ENCODE measurements at regions not wholly inside any gene's neighbourhood (a gene's known extent, or its start where the extent isn't known, plus 50 kb on each side); places are given as distances from the start of the nearest gene placed in this dataset.

DNA sequence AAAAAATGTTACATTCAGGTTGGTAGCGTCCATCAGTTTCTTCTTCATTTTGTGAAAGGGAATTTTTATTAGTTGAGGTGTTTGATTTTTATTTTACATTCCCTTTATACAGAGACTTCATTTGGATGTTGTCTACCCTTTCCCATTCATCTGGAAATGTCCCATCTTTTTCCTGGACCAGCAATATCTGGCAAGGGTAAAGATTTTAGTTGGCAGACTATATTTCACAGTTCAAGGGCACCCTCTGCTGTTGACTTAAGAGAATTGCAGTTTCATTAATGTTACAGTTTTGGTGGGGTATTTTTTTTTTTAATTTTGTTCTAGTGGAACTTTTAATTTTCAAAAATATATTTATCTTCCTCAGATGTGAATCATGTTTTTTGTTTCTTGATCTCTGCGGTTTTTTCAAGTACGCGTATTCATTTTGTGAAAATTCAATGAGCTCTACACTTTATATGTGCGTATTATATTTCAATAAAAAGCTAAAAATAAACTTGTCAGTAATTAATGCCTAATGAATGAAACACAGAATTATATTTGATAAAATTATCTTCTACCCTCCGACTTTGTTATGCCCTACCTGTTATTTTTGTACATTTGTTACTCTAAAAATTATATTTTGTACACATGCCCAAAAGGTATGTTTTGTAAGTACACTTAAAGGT lies 97.9 kb upstream of the KLF14 start:
- Histone ChIP-seq H2AFZ (ENCODE audit: low read depth, low read length) (no peak overlapping the region), H3K4me2 (ENCODE audit: insufficient read depth, low read length) (no peak overlapping the region), H3K9me3 (replicated peaks; ENCODE audit: control insufficient read depth, insufficient read depth, low read length) (no peaks in the 10 kb centered on the region), H3K4me3 (replicated peaks in 1 of 3; ENCODE audit: insufficient read depth in 1 of 3, low read depth in 1 of 3, low read length in 3 of 3) (no peak overlapping the region), H3K27ac (ENCODE audit: insufficient read depth, low read depth, low read length) (no peak overlapping the region), H4K20me1 (replicated peaks; ENCODE audit: control insufficient read depth, extremely low read depth, insufficient read depth, low read length) (no peaks in the 10 kb centered on the region), H3K9ac (replicated peaks; ENCODE audit: extremely low read depth, insufficient read depth, low read length) (no peak overlapping the region), H3K27me3 (ENCODE audit: control insufficient read depth in 2 of 2, insufficient read depth in 2 of 2, low read length in 2 of 2) (no peaks in the 10 kb centered on the region), H3K36me3 (ENCODE audit: control insufficient read depth in 2 of 2, extremely low read depth in 1 of 2, insufficient read depth in 2 of 2, low read length in 2 of 2) (no peaks in the 10 kb centered on the region), H3K4me1 (ENCODE audit: control insufficient read depth, extremely low read depth, insufficient read depth, low read length) (peaks cover 10% of the 10 kb centered on the region), H3K9me1 (replicated peaks; ENCODE audit: control insufficient read depth, extremely low read depth, insufficient read depth, low read length) (no peaks in the 10 kb centered on the region), H3K79me2 (ENCODE audit: control insufficient read depth, insufficient read depth, low read length) (no peaks in the 10 kb centered on the region)
- TF ChIP-seq EZH2 (IDR thresholded peaks at IDR 0.05; ENCODE audit: borderline replicate concordance, low read depth, low read length, severe bottlenecking) = no peak
- TF ChIP-seq MYC (IDR thresholded peaks at IDR 0.05; ENCODE audit: low read depth, low read length) = no peak
- TF ChIP-seq, protein P1, sequence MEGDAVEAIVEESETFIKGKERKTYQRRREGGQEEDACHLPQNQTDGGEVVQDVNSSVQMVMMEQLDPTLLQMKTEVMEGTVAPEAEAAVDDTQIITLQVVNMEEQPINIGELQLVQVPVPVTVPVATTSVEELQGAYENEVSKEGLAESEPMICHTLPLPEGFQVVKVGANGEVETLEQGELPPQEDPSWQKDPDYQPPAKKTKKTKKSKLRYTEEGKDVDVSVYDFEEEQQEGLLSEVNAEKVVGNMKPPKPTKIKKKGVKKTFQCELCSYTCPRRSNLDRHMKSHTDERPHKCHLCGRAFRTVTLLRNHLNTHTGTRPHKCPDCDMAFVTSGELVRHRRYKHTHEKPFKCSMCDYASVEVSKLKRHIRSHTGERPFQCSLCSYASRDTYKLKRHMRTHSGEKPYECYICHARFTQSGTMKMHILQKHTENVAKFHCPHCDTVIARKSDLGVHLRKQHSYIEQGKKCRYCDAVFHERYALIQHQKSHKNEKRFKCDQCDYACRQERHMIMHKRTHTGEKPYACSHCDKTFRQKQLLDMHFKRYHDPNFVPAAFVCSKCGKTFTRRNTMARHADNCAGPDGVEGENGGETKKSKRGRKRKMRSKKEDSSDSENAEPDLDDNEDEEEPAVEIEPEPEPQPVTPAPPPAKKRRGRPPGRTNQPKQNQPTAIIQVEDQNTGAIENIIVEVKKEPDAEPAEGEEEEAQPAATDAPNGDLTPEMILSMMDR (IDR thresholded peaks at IDR 0.05; ENCODE audit: extremely low read depth in 1 of 2, insufficient read depth in 1 of 2, low read depth in 1 of 2, low read length in 2 of 2) = peak; percentile 46 to 52
- intact Hi-C loops (cut with micrococcal nuclease) = loop anchor here (1.0 to 10.0 kb wide), 6 partner anchors 77 to 769 kb away; no protein-coding TSS in a partner anchor
- dilution Hi-C loops (cut with MboI; ENCODE audit: extremely low pct_ligation_motif_present, low sequenced_read_pairs) = no loop called here
- DNase-seq (ENCODE audit: low read depth, low spot score) (peak; percentile 35), FAIRE-seq (peak; percentile 65)
- ChIA-PET POLR2A (no interaction called here), CTCF (interaction anchor here (0.5 to 1.6 kb wide), 23 partner anchors 10 to 795 kb away, joined by 3 to 20 read pairs (median 5); no protein-coding TSS in a partner anchor)
- no TSS peak for BruUV-seq (replicated peaks)

DNA sequence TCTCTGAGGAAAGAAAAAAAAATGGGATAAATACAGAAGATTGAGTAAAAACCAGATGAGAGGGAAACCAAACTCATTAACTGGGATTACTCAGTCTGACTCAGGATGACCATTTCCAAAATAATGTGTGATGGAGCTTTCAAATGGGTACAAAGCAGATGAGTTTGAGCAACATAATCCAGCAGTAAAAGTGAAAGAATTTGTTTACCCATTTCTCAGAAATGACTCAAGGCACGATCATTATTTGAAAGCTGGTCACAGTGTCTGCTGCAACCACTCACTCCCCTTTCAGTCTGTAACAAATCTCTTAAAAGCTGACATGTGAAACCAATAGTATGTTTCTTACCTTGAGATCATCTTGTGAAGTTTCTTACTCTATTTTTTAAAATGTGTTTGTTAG lies 104.7 kb upstream of the KLF14 start:
- H2AFZ ChIP-seq (ENCODE audit: low read depth, low read length) = peak overlapping the region; percentile 66

More for the DNA sequence above, 104.7 kb upstream of the KLF14 start:
- BruUV-seq (replicated peaks) = no TSS peak
- H3K27ac ChIP-seq (ENCODE audit: insufficient read depth, low read depth, low read length) = peak overlapping the region; percentile 64
- POLR2A ChIA-PET = no interaction called here
- H3K79me2 ChIP-seq (ENCODE audit: control insufficient read depth, insufficient read depth, low read length) = no peaks in the 10 kb centered on the region
- dilution Hi-C loops (cut with MboI; ENCODE audit: extremely low pct_ligation_motif_present, low sequenced_read_pairs) (no loop called here), intact Hi-C loops (cut with micrococcal nuclease) (loop anchor here (5.0 to 10.0 kb wide), 4 partner anchors 84 to 594 kb away; no protein-coding TSS in a partner anchor)
- peaks cover 31% of the 10 kb centered on the region for H3K4me1 ChIP-seq (ENCODE audit: control insufficient read depth, extremely low read depth, insufficient read depth, low read length)
- peak; percentile 97 for FAIRE-seq
- CTCF ChIA-PET = interaction anchor here (0.8 kb wide), 1 partner anchor 53 kb away, joined by 3 read pairs; no protein-coding TSS in a partner anchor
- H3K4me2 ChIP-seq (ENCODE audit: insufficient read depth, low read length) = peak overlapping the region; percentile 54
- no peaks in the 10 kb centered on the region for H4K20me1 ChIP-seq (replicated peaks; ENCODE audit: control insufficient read depth, extremely low read depth, insufficient read depth, low read length)
- H3K9me3 ChIP-seq (replicated peaks; ENCODE audit: control insufficient read depth, insufficient read depth, low read length) = no peaks in the 10 kb centered on the region
- H3K9me1 ChIP-seq (replicated peaks; ENCODE audit: control insufficient read depth, extremely low read depth, insufficient read depth, low read length) = no peaks in the 10 kb centered on the region
- no peaks in the 10 kb centered on the region for H3K27me3 ChIP-seq (ENCODE audit: control insufficient read depth in 2 of 2, insufficient read depth in 2 of 2, low read length in 2 of 2)
- peak; percentile 62 for DNase-seq (ENCODE audit: low read depth, low spot score)
- no peaks in the 10 kb centered on the region for H3K36me3 ChIP-seq (ENCODE audit: control insufficient read depth in 2 of 2, extremely low read depth in 1 of 2, insufficient read depth in 2 of 2, low read length in 2 of 2)
- peak overlapping the region; percentile 52 for H3K9ac ChIP-seq (replicated peaks; ENCODE audit: extremely low read depth, insufficient read depth, low read length)
- no peak overlapping the region for H3K4me3 ChIP-seq (replicated peaks in 1 of 3; ENCODE audit: insufficient read depth in 1 of 3, low read depth in 1 of 3, low read length in 3 of 3)
- TF ChIP-seq JUN (IDR thresholded peaks at IDR 0.05; ENCODE audit: borderline replicate concordance, insufficient read depth, insufficient read length, low read depth) = peak; percentile 55
- peak; percentile 93 for TF ChIP-seq FOS (IDR thresholded peaks at IDR 0.05; ENCODE audit: borderline replicate concordance, insufficient read depth, low read length)
- no peak for TF ChIP-seq POLR2A (IDR thresholded peaks at IDR 0.05; ENCODE audit: low read depth, low read length)
- TF ChIP-seq POLR2AphosphoS5 (IDR thresholded peaks at IDR 0.05; ENCODE audit: insufficient read depth, low read depth, low read length) = peak; percentile 59
